Liver (tissue), 8 donors: ENCODE measurements at regions not wholly inside any gene's neighbourhood (a gene's known extent, or its start where the extent isn't known, plus 50 kb on each side); places are given as distances from the start of the nearest gene placed in this dataset.

ENCODE experiments used
- DNase-seq: peaks from one replicate; pipeline ENCODE4 v3.0.0-alpha.2; 2017; ENCODE audit warnings: low spot score
- H3K27ac ChIP-seq, 2 donors: one replicate each; pipeline ENCODE4 v1.7.0; 2013; ENCODE audit warnings: inconsistent platforms in 2 of 2, low read length in 2 of 2, control low read depth in 1 of 2, low read depth in 1 of 2, mild to moderate bottlenecking in 1 of 2
- H3K27me3 ChIP-seq, 4 donors: one replicate each; pipeline versions ENCODE4 v1.6.1 to v1.7.0; 2013; ENCODE audit warnings: low read length in 3 of 4, inconsistent platforms in 1 of 4, mild to moderate bottlenecking in 1 of 4, moderate library complexity in 1 of 4; ENCODE audit not compliant: control insufficient read depth in 4 of 4, insufficient read depth in 4 of 4
- H3K36me3 ChIP-seq, 4 donors: one replicate each; pipeline versions ENCODE4 v1.6.1 to v1.7.0; 2013; ENCODE audit warnings: low read length in 3 of 4, mild to moderate bottlenecking in 3 of 4, low read depth in 1 of 4, moderate library complexity in 1 of 4; ENCODE audit not compliant: control insufficient read depth in 4 of 4, insufficient read depth in 3 of 4
- H3K4me1 ChIP-seq, 4 donors: one replicate each; pipeline versions ENCODE4 v1.6.1 to v1.7.0; 2013; ENCODE audit warnings: low read length in 3 of 4, mild to moderate bottlenecking in 3 of 4, moderate library complexity in 1 of 4; ENCODE audit not compliant: control insufficient read depth in 4 of 4, insufficient read depth in 4 of 4
- H3K4me3 ChIP-seq, 3 donors: one replicate each; pipeline versions ENCODE4 v1.6.1 to v1.7.0; 2013; ENCODE audit warnings: low read length in 3 of 3, control low read depth in 1 of 3, low read depth in 1 of 3, mild to moderate bottlenecking in 1 of 3
- H3K9ac ChIP-seq, 2 donors: one replicate each; pipeline ENCODE4 v1.7.0; 2013; ENCODE audit warnings: low read length in 2 of 2, mild to moderate bottlenecking in 2 of 2, moderate library complexity in 2 of 2, control low read depth in 1 of 2, low read depth in 1 of 2
- H3K9me3 ChIP-seq, 4 donors: one replicate each; pipeline versions ENCODE4 v1.6.1 to v1.7.0; 2013; ENCODE audit warnings: low read length in 3 of 4; ENCODE audit not compliant: control insufficient read depth in 4 of 4
- ATF3 ChIP-seq: IDR thresholded peaks from 2 replicates; pipeline ENCODE4 v1.6.1; 2016; ENCODE audit warnings: antibody characterized with exemption
- CTCF ChIP-seq: fragments of 150-350 bp; IDR thresholded peaks from 2 replicates; pipeline ENCODE4 v1.5.1; 2017; ENCODE audit warnings: improper control_type of control experiment, low read depth, low read length; ENCODE audit not compliant: missing input control
- EGR1 ChIP-seq, 2 donors: IDR thresholded peaks; 2 replicates each; pipeline ENCODE4 v1.6.1; 2016 to 2018; ENCODE audit warnings: antibody characterized with exemption in 2 of 2, low read depth in 2 of 2
- FOXA1 ChIP-seq: IDR thresholded peaks from 2 replicates; pipeline ENCODE4 v1.6.1; 2016; ENCODE audit warnings: antibody characterized with exemption
- FOXA2 ChIP-seq: IDR thresholded peaks from 2 replicates; pipeline ENCODE4 v1.6.1; 2016; ENCODE audit warnings: antibody characterized with exemption
- GABPA ChIP-seq, 2 donors: IDR thresholded peaks in 1 of 2; conservative IDR thresholded peaks in 1 of 2; 2 replicates each; pipeline ENCODE4 v1.6.1; 2016; ENCODE audit warnings: antibody characterized with exemption in 2 of 2, mild to moderate bottlenecking in 1 of 2, moderate library complexity in 1 of 2
- HNF4A ChIP-seq, 2 donors: conservative IDR thresholded peaks; 2 replicates each; pipeline ENCODE4 v1.6.1; 2016; ENCODE audit warnings: antibody characterized with exemption in 2 of 2, mild to moderate bottlenecking in 2 of 2
- HNF4G ChIP-seq: IDR thresholded peaks from 2 replicates; pipeline ENCODE4 v1.6.1; 2016; ENCODE audit warnings: antibody characterized with exemption
- JUND ChIP-seq, 2 donors: IDR thresholded peaks; 2 replicates each; pipeline ENCODE4 v1.6.1; 2016; ENCODE audit warnings: antibody characterized with exemption in 2 of 2
- MAX ChIP-seq: IDR thresholded peaks from 2 replicates; pipeline ENCODE4 v1.6.1; 2016; ENCODE audit warnings: antibody characterized with exemption
- NR2F2 ChIP-seq: IDR thresholded peaks from 2 replicates; pipeline ENCODE4 v1.6.1; 2016; ENCODE audit warnings: antibody characterized with exemption
- RAD21 ChIP-seq, 2 donors: IDR thresholded peaks; 2 replicates each; pipeline ENCODE4 v1.6.1; 2016; ENCODE audit warnings: antibody characterized with exemption in 2 of 2, mild to moderate bottlenecking in 2 of 2
- REST ChIP-seq: IDR thresholded peaks from 2 replicates; pipeline ENCODE4 v1.6.1; 2016; ENCODE audit warnings: antibody characterized with exemption, mild to moderate bottlenecking
- RXRA ChIP-seq, 2 donors: IDR thresholded peaks; 2 replicates each; pipeline ENCODE4 v1.6.1; 2017 to 2018; ENCODE audit warnings: antibody characterized with exemption in 2 of 2, mild to moderate bottlenecking in 1 of 2
- SP1 ChIP-seq: IDR thresholded peaks from 2 replicates; pipeline ENCODE4 v1.6.1; 2018; ENCODE audit warnings: antibody characterized with exemption, mild to moderate bottlenecking
- TAF1 ChIP-seq: conservative IDR thresholded peaks from 2 replicates; pipeline ENCODE4 v1.6.1; 2016; ENCODE audit warnings: antibody characterized with exemption, mild to moderate bottlenecking
- YY1 ChIP-seq: IDR thresholded peaks from 2 replicates; pipeline ENCODE4 v1.6.1; 2016; ENCODE audit warnings: antibody characterized with exemption, mild to moderate bottlenecking
- ZBTB33 ChIP-seq: IDR thresholded peaks from 2 replicates; pipeline ENCODE4 v1.6.1; 2016; ENCODE audit warnings: antibody characterized with exemption
- WGBS: extraction: QIAGEN DNeasy Blood & Tissue Kit; methylation state at CpG from one replicate; pipeline ENCODE4 v1.1.7; 2013; 5-methylcytosine and 5-hydroxymethylcytosine counted together
- donor health status: healthy.
- donor health status: healthy.
- donor health status: healthy.
- donor health status: healthy.
- donor health status: healthy.

- H3K27me3 ChIP-seq, result peaks cover 0 to 9% (median 2%) of the 10 kb centered on the region in 4 donors
- 39% methylated on average over 3 of the region's 3 CpGs for WGBS
Observed at GRCh38 chr20:59518881-59519706, 85.2 kb upstream of the PHACTR3 start.

GRCh38 chr20:59519707-59520014 lies 84.7 kb upstream of the PHACTR3 start:
- Histone ChIP-seq H3K4me1 (no peaks in the 10 kb centered on the region), H3K4me3 (no peak overlapping the region), H3K9ac (no peak overlapping the region), H3K36me3 (no peaks in the 10 kb centered on the region), H3K27me3 (peaks cover 0 to 7% (median 4%) of the 10 kb centered on the region in 4 donors), H3K27ac (no peak overlapping the region), H3K9me3 (no peaks in the 10 kb centered on the region)
- WGBS, result 0% methylated on average over 1 of the region's 1 CpG
- DNase-seq, result no peak
- no peak for TF ChIP-seq RAD21 (IDR thresholded peaks at IDR 0.05)
- TF ChIP-seq ZBTB33, result no peak
- no peak for TF ChIP-seq MAX
- no peak for TF ChIP-seq RXRA (IDR thresholded peaks at IDR 0.05)
- TF ChIP-seq EGR1 (IDR thresholded peaks at IDR 0.05; ENCODE audit: low read depth in 2 of 2), result no peak
- TF ChIP-seq TAF1, result no peak
- TF ChIP-seq FOXA2, result no peak
- TF ChIP-seq REST, result no peak
- no peak for TF ChIP-seq YY1
- no peak for TF ChIP-seq ATF3
- TF ChIP-seq CTCF, result no peak
- TF ChIP-seq HNF4G, result no peak
- no peak for TF ChIP-seq SP1
- no peak for TF ChIP-seq GABPA (IDR thresholded peaks at IDR 0.05 in 1 of 2, conservative IDR thresholded peaks at IDR 0.05 in 1 of 2)
- TF ChIP-seq HNF4A (conservative IDR thresholded peaks at IDR 0.05), result no peak
- TF ChIP-seq JUND (IDR thresholded peaks at IDR 0.05), result no peak
- TF ChIP-seq NR2F2, result no peak
- no peak for TF ChIP-seq FOXA1

More at GRCh38 chr20:59518881-59519706, 85.2 kb upstream of the PHACTR3 start:
- TF ChIP-seq EGR1 (IDR thresholded peaks at IDR 0.05; ENCODE audit: low read depth in 2 of 2) (no peak), GABPA (IDR thresholded peaks at IDR 0.05 in 1 of 2, conservative IDR thresholded peaks at IDR 0.05 in 1 of 2) (no peak), TAF1 (no peak), RAD21 (IDR thresholded peaks at IDR 0.05) (peak; percentile 41 to 71), CTCF (peak; percentile 84)
- Histone ChIP-seq H3K4me3 (no peak overlapping the region), H3K27ac (no peak overlapping the region), H3K9ac (no peak overlapping the region), H3K4me1 (no peaks in the 10 kb centered on the region), H3K9me3 (no peaks in the 10 kb centered on the region), H3K36me3 (no peaks in the 10 kb centered on the region)
- DNase-seq, result no peak
